Mammary epithelial cell (primary cell): ENCODE measurements at regions not wholly inside any gene's neighbourhood (a gene's known extent, or its start where the extent isn't known, plus 50 kb on each side); places are given as distances from the start of the nearest gene placed in this dataset.

ENCODE experiments used
- EZH2 ChIP-seq: IDR thresholded peaks from 2 replicates; pipeline ENCODE4 v1.6.1; 2012; ENCODE audit warnings: low read length, inconsistent platforms, borderline replicate concordance
- TF ChIP-seq, protein P1 (sequence below), 2 donors: IDR thresholded peaks in 1 of 2; conservative IDR thresholded peaks in 1 of 2; 2 replicates each; pipeline ENCODE4 v1.5.1; 2011 to 2012; ENCODE audit warnings: inconsistent platforms in 2 of 2, low read length in 2 of 2, mild to moderate bottlenecking in 2 of 2, control low read depth in 1 of 2, low read depth in 1 of 2; ENCODE audit not compliant: insufficient read depth in 1 of 2; ENCODE audit errors: extremely low read depth in 1 of 2

DNA sequence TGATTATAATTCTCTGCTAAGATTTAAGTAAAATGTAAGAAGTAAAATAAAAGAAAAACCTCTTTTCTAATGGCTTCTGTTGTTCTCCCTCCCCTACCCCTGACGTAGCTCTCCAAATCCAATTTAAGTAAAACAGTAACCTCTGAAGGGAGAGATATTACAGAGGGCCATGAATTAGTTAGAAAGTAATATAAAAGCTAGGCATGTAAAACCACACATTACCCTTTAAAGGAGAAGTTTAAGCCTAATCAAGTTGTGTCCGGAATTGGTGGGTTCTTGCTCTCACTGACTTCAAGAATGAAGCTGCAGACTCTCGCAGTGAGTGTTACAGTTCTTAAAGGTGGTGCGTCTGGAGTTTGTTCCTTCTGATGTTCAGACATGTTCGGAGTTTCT is 116.9 kb upstream of the SCN7A start:
- TF ChIP-seq, protein P1, sequence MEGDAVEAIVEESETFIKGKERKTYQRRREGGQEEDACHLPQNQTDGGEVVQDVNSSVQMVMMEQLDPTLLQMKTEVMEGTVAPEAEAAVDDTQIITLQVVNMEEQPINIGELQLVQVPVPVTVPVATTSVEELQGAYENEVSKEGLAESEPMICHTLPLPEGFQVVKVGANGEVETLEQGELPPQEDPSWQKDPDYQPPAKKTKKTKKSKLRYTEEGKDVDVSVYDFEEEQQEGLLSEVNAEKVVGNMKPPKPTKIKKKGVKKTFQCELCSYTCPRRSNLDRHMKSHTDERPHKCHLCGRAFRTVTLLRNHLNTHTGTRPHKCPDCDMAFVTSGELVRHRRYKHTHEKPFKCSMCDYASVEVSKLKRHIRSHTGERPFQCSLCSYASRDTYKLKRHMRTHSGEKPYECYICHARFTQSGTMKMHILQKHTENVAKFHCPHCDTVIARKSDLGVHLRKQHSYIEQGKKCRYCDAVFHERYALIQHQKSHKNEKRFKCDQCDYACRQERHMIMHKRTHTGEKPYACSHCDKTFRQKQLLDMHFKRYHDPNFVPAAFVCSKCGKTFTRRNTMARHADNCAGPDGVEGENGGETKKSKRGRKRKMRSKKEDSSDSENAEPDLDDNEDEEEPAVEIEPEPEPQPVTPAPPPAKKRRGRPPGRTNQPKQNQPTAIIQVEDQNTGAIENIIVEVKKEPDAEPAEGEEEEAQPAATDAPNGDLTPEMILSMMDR (conservative IDR thresholded peaks at IDR 0.05 in 1 of 2, IDR thresholded peaks at IDR 0.05 in 1 of 2; ENCODE audit: extremely low read depth in 1 of 2, insufficient read depth in 1 of 2, low read depth in 1 of 2, low read length in 2 of 2), result no peak
- TF ChIP-seq EZH2, result no peak
